ENCODE measurements at regions not wholly inside any gene's neighbourhood (a gene's known extent, or its start where the extent isn't known, plus 50 kb on each side); places are given as distances from the start of the nearest gene placed in this dataset.

GRCh38 chr2:137729305-137729704 lies 235.0 kb upstream of the HNMT start:
- DNase-seq (no peak), ATAC-seq (ENCODE audit: low FRiP score in 2 of 2) (no peak)
- WGBS, 2 donors: 57 to 72% methylated on average over 3 of the region's 3 CpGs
- Histone ChIP-seq H3K36me3 (no peaks in the 10 kb centered on the region), H3K4me3 (no peak overlapping the region), H3K27ac (no peak overlapping the region), H3K27me3 (no peaks in the 10 kb centered on the region), H3K9me3 (peaks cover 0 to 3% (median 0%) of the 10 kb centered on the region in 4 donors), H3K4me1 (no peaks in the 10 kb centered on the region)
- TF ChIP-seq EP300 (IDR thresholded peaks at IDR 0.05) (no peak), POLR2A (IDR thresholded peaks at IDR 0.05) (no peak)
- TF ChIP-seq, protein P1, sequence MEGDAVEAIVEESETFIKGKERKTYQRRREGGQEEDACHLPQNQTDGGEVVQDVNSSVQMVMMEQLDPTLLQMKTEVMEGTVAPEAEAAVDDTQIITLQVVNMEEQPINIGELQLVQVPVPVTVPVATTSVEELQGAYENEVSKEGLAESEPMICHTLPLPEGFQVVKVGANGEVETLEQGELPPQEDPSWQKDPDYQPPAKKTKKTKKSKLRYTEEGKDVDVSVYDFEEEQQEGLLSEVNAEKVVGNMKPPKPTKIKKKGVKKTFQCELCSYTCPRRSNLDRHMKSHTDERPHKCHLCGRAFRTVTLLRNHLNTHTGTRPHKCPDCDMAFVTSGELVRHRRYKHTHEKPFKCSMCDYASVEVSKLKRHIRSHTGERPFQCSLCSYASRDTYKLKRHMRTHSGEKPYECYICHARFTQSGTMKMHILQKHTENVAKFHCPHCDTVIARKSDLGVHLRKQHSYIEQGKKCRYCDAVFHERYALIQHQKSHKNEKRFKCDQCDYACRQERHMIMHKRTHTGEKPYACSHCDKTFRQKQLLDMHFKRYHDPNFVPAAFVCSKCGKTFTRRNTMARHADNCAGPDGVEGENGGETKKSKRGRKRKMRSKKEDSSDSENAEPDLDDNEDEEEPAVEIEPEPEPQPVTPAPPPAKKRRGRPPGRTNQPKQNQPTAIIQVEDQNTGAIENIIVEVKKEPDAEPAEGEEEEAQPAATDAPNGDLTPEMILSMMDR (IDR thresholded peaks at IDR 0.05): no peak

DNA sequence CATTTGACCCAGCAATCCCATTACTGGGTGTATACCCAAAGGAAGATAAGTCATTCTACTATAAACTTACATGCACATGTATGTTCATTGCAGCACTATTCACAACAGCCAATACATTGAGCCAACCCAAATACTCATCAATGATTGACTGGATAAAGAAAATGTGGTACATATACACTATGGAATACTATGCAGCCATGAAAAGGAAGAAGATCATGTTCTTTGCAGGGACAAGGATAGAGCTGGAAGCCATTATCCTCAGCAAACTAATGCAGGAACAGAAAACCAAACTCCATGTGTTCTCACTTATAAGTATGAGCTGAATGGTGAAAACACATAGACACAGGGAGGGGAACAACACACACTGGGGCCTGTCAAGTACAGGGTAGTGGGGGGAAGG lies 226.7 kb upstream of the HNMT start:
- TF ChIP-seq POLR2A (IDR thresholded peaks at IDR 0.05) (no peak), EP300 (IDR thresholded peaks at IDR 0.05) (no peak), POLR2AphosphoS5 (IDR thresholded peaks at IDR 0.05) (no peak)
- TF ChIP-seq, protein P1 (IDR thresholded peaks at IDR 0.05): no peak
- H3K4me3 ChIP-seq: no peak overlapping the region
- H3K4me1 ChIP-seq: no peaks in the 10 kb centered on the region

GRCh38 chr2:137741784-137742362 lies 222.4 kb upstream of the HNMT start:
- 77 to 83% methylated on average over 5 of the region's 5 CpGs for WGBS, 2 donors
- H3K4me1 ChIP-seq: no peaks in the 10 kb centered on the region
- DNase-seq (no peak), ATAC-seq (ENCODE audit: low FRiP score in 2 of 2) (no peak)
- no peaks in the 10 kb centered on the region for H3K9me3 ChIP-seq
- no peak overlapping the region for H3K27ac ChIP-seq
- H3K4me3 ChIP-seq: no peak overlapping the region
- no peaks in the 10 kb centered on the region for H3K36me3 ChIP-seq
- no peak for TF ChIP-seq POLR2A (IDR thresholded peaks at IDR 0.05)
- TF ChIP-seq, protein P1 (IDR thresholded peaks at IDR 0.05): no peak
- no peak for TF ChIP-seq EP300 (IDR thresholded peaks at IDR 0.05)
- TF ChIP-seq POLR2AphosphoS5 (IDR thresholded peaks at IDR 0.05): no peak
- no peaks in the 10 kb centered on the region for H3K27me3 ChIP-seq

More for the DNA sequence above, 226.7 kb upstream of the HNMT start:
- H3K9me3 ChIP-seq: no peaks in the 10 kb centered on the region
- no peaks in the 10 kb centered on the region for H3K27me3 ChIP-seq
- no peak for ATAC-seq (ENCODE audit: low FRiP score in 2 of 2)
- no peak for DNase-seq
- no peak overlapping the region for H3K27ac ChIP-seq
- no peaks in the 10 kb centered on the region for H3K36me3 ChIP-seq

DNA sequence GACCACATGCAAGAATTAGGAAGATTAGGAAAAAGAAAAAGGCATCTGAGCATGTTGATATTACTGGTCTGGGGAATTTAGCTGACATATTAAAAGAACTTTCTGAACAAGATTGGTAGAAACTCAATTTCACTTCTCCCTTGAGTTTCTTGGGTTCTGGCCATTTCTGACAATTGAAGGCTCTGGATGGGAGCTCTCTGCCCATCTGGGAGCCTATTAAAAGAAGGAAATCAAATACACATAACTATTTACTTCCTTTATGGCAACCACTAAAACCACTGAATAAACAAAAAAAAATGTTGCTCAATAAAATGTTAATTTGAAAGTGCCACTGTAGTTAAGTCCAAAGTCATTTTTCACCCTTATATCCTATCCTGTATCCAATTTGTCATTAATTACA lies 216.8 kb upstream of the HNMT start:
- TF ChIP-seq, protein P1 (IDR thresholded peaks at IDR 0.05): no peak
- TF ChIP-seq EP300 (IDR thresholded peaks at IDR 0.05) (no peak), POLR2AphosphoS5 (IDR thresholded peaks at IDR 0.05) (no peak), POLR2A (IDR thresholded peaks at IDR 0.05) (no peak)
- DNase-seq: no peak
- Histone ChIP-seq H3K4me3 (no peak overlapping the region), H3K27ac (no peak overlapping the region), H3K36me3 (no peaks in the 10 kb centered on the region), H3K27me3 (no peaks in the 10 kb centered on the region), H3K4me1 (no peaks in the 10 kb centered on the region), H3K9me3 (no peaks in the 10 kb centered on the region)
- no peak for ATAC-seq (ENCODE audit: low FRiP score in 2 of 2)

GRCh38 chr2:137748533-137748932 lies 215.7 kb upstream of the HNMT start:
- H3K4me3 ChIP-seq: no peak overlapping the region
- H3K36me3 ChIP-seq: no peaks in the 10 kb centered on the region
- no peak for DNase-seq
- no peaks in the 10 kb centered on the region for H3K9me3 ChIP-seq
- no peak for ATAC-seq (ENCODE audit: low FRiP score in 2 of 2)
- no peaks in the 10 kb centered on the region for H3K27me3 ChIP-seq
- 68 to 74% methylated on average over 3 of the region's 3 CpGs for WGBS, 2 donors
- no peaks in the 10 kb centered on the region for H3K4me1 ChIP-seq
- TF ChIP-seq POLR2A (IDR thresholded peaks at IDR 0.05): no peak
- no peak for TF ChIP-seq EP300 (IDR thresholded peaks at IDR 0.05)
- TF ChIP-seq, protein P1 (IDR thresholded peaks at IDR 0.05): no peak
- TF ChIP-seq POLR2AphosphoS5 (IDR thresholded peaks at IDR 0.05): no peak
- H3K27ac ChIP-seq: no peak overlapping the region
